CD4-positive, alpha-beta T cell treated with Interferon gamma for 1 hour (primary cell): ENCODE measurements at regions not wholly inside any gene's neighbourhood (a gene's known extent, or its start where the extent isn't known, plus 50 kb on each side); places are given as distances from the start of the nearest gene placed in this dataset.
"Not testable (repeated sequence)": the region's sequence is repeated elsewhere in the genome, so short reads cannot be mapped to it uniquely, and the experiment has no call there.

Experiments
- DNase-seq: peaks from one replicate; pipeline ENCODE4 v3.0.0-alpha.2; 2020

GRCh38 chr2:105567996-105568494 is 169.2 kb upstream of the FHL2 start:
- no peak for DNase-seq

GRCh38 chr2:105563000-105563719 is 164.3 kb upstream of the FHL2 start:
- DNase-seq: no peak

GRCh38 chr2:105561401-105561800 is 162.6 kb upstream of the FHL2 start:
- DNase-seq: no peak

- DNase-seq: no peak
Measured at GRCh38 chr2:105560157-105560556, 161.3 kb upstream of the FHL2 start.

GRCh38 chr2:105557021-105557920 is 158.4 kb upstream of the FHL2 start:
- DNase-seq: no peak

GRCh38 chr2:105556366-105556765 is 157.5 kb upstream of the FHL2 start:
- no peak for DNase-seq

GRCh38 chr2:105554235-105554634 is 155.4 kb upstream of the FHL2 start:
- no peak for DNase-seq

- DNase-seq: no peak
Measured at GRCh38 chr2:105553538-105554196, 154.8 kb upstream of the FHL2 start.

GRCh38 chr2:105546628-105546974 is 147.8 kb upstream of the FHL2 start:
- DNase-seq: no peak

- DNase-seq: peak; percentile 39
Measured at GRCh38 chr2:105545730-105546627, 147.1 kb upstream of the FHL2 start.

GRCh38 chr2:105544591-105545377 is 145.9 kb upstream of the FHL2 start:
- no peak for DNase-seq

GRCh38 chr2:105541189-105542050 is 142.6 kb upstream of the FHL2 start:
- no peak for DNase-seq

- DNase-seq: no peak
Measured at GRCh38 chr2:105540642-105541041, 141.8 kb upstream of the FHL2 start.

- no peak for DNase-seq
Measured at GRCh38 chr2:105539331-105539730, 140.5 kb upstream of the FHL2 start.

GRCh38 chr2:105538840-105539239 is 140.0 kb upstream of the FHL2 start:
- DNase-seq: no peak

- no peak for DNase-seq
Measured at GRCh38 chr2:105537920-105538319, 139.1 kb upstream of the FHL2 start.

- DNase-seq: no peak
Measured at GRCh38 chr2:105537466-105537865, 138.6 kb upstream of the FHL2 start.

GRCh38 chr2:105536175-105536574 is 137.3 kb upstream of the FHL2 start:
- no peak for DNase-seq

GRCh38 chr2:105529258-105529657 is 130.4 kb upstream of the FHL2 start:
- not testable (repeated sequence) for DNase-seq
